ENCODE measurements at regions not wholly inside any gene's neighbourhood (a gene's known extent, or its start where the extent isn't known, plus 50 kb on each side); places are given as distances from the start of the nearest gene placed in this dataset.

DNA sequence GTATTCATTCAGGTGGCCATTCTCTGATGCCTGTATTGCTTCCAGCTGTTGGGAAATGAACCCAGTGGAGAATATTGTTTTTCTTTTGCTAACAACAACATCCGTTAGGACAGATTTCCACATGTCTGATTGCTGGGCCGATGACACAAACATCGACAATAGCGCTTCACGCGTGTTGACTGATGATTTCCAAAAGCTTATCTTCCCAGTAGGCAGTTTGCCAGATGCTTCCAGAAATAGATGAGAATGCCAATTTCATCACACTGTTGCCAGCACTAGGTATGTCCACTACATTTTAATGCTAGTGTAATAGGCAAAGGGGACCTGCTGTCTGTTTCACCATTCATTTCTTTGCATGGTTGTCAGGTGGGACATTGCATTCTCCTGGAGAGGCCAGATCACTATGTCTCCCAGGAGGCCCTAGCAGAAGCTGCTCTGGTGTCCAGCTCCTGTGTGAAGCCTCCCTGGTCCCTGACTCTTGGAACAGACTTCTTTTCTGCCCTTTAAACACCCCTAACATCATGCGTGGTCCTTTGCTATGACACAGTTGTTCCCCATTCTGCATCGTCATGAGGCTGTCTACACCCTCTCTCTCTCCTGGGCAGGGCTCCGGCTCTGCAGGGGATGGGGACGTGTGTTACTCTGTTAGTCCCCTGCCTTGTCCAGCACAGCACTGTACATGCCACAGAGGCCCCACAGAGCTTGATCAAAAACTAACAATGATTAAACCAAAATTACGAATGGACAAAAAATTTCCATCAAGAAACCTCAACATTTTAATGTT is 181.6 kb downstream of the CDH26 start:
- H3K9me3 ChIP-seq (ENCODE audit: control insufficient read depth, insufficient read depth, low read depth, low read length): no peaks in the 10 kb centered on the region
- CTCF ChIA-PET: no interaction called here
- H3K4me1 ChIP-seq (ENCODE audit: control insufficient read depth, insufficient read depth, low read length): peaks cover 17% of the 10 kb centered on the region
- no peak overlapping the region for H3K4me3 ChIP-seq (ENCODE audit: low read depth, low read length)
- no peak overlapping the region for H3K27ac ChIP-seq (ENCODE audit: extremely low read depth, low read depth, low read length)
- POLR2A ChIA-PET: no interaction called here
- no peaks in the 10 kb centered on the region for H3K36me3 ChIP-seq (ENCODE audit: control insufficient read depth in 2 of 2, insufficient read depth in 1 of 2, low read length in 2 of 2)
- TF ChIP-seq KLF9 (tag by site-specific recombination; IDR thresholded peaks at IDR 0.05; ENCODE audit: low read depth): no peak
- TF ChIP-seq GLIS1 (tag by site-specific recombination; IDR thresholded peaks at IDR 0.05): peak; percentile 48

DNA sequence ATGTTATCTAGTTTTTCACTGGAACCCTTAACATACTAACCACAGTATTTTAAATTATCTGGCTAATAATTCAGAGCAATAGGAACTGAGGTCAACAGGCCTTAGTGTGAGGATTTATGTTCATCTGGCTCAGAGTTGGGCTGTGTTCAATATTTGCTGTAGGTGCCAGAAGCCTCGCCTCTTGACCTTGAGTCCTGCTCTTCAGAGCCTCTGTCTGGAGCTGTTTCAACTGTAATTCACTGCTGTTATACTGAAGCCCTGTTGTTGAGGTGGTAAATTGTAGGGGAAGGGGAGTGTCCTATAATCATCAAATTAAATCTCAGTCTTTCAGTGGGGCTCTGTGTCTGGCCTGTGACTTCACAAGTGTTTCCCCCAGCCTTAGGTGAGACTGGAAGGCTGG is 184.4 kb downstream of the CDH26 start:
- ChIA-PET CTCF (no interaction called here), POLR2A (no interaction called here)
- Histone ChIP-seq H3K4me1 (ENCODE audit: control insufficient read depth, insufficient read depth, low read length) (peaks cover 17% of the 10 kb centered on the region), H3K27ac (ENCODE audit: extremely low read depth, low read depth, low read length) (no peak overlapping the region), H3K4me3 (ENCODE audit: low read depth, low read length) (no peak overlapping the region), H3K36me3 (ENCODE audit: control insufficient read depth in 2 of 2, insufficient read depth in 1 of 2, low read length in 2 of 2) (no peaks in the 10 kb centered on the region), H3K9me3 (ENCODE audit: control insufficient read depth, insufficient read depth, low read depth, low read length) (no peaks in the 10 kb centered on the region)
- no peak for TF ChIP-seq ZNF23 (tag by site-specific recombination; IDR thresholded peaks at IDR 0.05; ENCODE audit: borderline replicate concordance)
- no peak for TF ChIP-seq ZNF354C (tag by site-specific recombination; IDR thresholded peaks at IDR 0.05; ENCODE audit: borderline replicate concordance, low read depth)
- TF ChIP-seq ZNF292 (tag by site-specific recombination; IDR thresholded peaks at IDR 0.05; ENCODE audit: borderline replicate concordance, low read depth): no peak
- TF ChIP-seq ZNF544 (tag by site-specific recombination; IDR thresholded peaks at IDR 0.05): no peak
- TF ChIP-seq, protein P1, sequence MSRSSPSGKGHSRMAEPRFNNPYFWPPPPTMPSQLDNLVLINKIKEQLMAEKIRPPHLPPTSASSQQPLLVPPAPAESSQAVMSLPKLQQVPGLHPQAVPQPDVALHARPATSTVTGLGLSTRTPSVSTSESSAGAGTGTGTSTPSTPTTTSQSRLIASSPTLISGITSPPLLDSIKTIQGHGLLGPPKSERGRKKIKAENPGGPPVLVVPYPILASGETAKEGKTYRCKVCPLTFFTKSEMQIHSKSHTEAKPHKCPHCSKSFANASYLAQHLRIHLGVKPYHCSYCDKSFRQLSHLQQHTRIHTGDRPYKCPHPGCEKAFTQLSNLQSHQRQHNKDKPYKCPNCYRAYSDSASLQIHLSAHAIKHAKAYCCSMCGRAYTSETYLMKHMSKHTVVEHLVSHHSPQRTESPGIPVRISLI (tag by site-specific recombination; IDR thresholded peaks at IDR 0.05): no peak
- TF ChIP-seq ZNF48 (tag by site-specific recombination; IDR thresholded peaks at IDR 0.05): no peak
- TF ChIP-seq ZNF146 (tag by site-specific recombination; IDR thresholded peaks at IDR 0.05): no peak
- no peak for TF ChIP-seq ZNF37A (tag by site-specific recombination; IDR thresholded peaks at IDR 0.05)
- no peak for TF ChIP-seq ZNF24 (tag by site-specific recombination; IDR thresholded peaks at IDR 0.05)
- no peak for TF ChIP-seq ZNF621 (tag by site-specific recombination; IDR thresholded peaks at IDR 0.05)
- no peak for TF ChIP-seq ZNF626 (tag by site-specific recombination; IDR thresholded peaks at IDR 0.05)
- TF ChIP-seq, protein P2, sequence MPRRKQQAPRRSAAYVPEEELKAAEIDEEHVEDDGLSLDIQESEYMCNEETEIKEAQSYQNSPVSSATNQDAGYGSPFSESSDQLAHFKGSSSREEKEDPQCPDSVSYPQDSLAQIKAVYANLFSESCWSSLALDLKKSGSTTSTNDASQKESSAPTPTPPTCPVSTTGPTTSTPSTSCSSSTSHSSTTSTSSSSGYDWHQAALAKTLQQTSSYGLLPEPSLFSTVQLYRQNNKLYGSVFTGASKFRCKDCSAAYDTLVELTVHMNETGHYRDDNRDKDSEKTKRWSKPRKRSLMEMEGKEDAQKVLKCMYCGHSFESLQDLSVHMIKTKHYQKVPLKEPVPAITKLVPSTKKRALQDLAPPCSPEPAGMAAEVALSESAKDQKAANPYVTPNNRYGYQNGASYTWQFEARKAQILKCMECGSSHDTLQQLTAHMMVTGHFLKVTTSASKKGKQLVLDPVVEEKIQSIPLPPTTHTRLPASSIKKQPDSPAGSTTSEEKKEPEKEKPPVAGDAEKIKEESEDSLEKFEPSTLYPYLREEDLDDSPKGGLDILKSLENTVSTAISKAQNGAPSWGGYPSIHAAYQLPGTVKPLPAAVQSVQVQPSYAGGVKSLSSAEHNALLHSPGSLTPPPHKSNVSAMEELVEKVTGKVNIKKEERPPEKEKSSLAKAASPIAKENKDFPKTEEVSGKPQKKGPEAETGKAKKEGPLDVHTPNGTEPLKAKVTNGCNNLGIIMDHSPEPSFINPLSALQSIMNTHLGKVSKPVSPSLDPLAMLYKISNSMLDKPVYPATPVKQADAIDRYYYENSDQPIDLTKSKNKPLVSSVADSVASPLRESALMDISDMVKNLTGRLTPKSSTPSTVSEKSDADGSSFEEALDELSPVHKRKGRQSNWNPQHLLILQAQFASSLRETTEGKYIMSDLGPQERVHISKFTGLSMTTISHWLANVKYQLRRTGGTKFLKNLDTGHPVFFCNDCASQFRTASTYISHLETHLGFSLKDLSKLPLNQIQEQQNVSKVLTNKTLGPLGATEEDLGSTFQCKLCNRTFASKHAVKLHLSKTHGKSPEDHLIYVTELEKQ (tag by site-specific recombination; IDR thresholded peaks at IDR 0.05; ENCODE audit: borderline replicate concordance): no peak
- TF ChIP-seq ZNF837 (tag by site-specific recombination; IDR thresholded peaks at IDR 0.05): no peak

DNA sequence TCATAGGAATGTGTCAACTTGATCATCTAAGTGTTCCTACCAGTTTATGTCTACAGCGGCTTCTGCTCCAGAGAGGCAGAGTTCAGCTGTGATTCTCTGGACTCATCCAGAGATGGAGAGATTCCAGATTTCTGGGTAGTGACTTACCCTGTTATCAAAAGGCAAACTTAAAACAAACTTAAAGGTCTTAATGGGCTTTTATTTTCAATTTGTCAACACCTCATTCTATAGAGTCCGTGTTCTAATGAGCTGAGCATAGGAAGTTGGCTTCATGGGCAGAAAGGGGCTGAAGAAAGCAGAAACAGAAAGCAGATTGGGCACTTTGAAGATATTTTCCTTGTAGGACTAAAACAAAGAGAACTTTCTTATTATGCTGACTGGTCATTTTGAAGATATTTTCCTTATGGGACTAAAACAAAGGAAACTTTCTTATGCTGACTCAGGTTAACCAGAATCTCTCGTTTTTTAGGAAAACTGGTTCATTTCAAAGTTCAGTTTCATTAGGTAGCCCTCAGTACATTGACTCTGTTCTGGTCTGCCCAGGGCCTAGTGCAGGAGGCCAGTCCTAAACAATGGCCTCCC is 185.1 kb downstream of the CDH26 start:
- ChIA-PET POLR2A (no interaction called here), CTCF (no interaction called here)
- no peak overlapping the region for H3K4me3 ChIP-seq (ENCODE audit: low read depth, low read length)
- H3K36me3 ChIP-seq (ENCODE audit: control insufficient read depth in 2 of 2, insufficient read depth in 1 of 2, low read length in 2 of 2): no peaks in the 10 kb centered on the region
- H3K27ac ChIP-seq (ENCODE audit: extremely low read depth, low read depth, low read length): no peak overlapping the region
- H3K9me3 ChIP-seq (ENCODE audit: control insufficient read depth, insufficient read depth, low read depth, low read length): no peaks in the 10 kb centered on the region
- peaks cover 17% of the 10 kb centered on the region for H3K4me1 ChIP-seq (ENCODE audit: control insufficient read depth, insufficient read depth, low read length)
- TF ChIP-seq SETDB1 (IDR thresholded peaks at IDR 0.05; ENCODE audit: insufficient read length, low read length): no peak
- no peak for TF ChIP-seq BCL11A (tag by site-specific recombination; IDR thresholded peaks at IDR 0.05; ENCODE audit: low read depth)
- no peak for TF ChIP-seq ZNF354C (tag by site-specific recombination; IDR thresholded peaks at IDR 0.05; ENCODE audit: borderline replicate concordance, low read depth)
- TF ChIP-seq ZNF211 (tag by site-specific recombination; IDR thresholded peaks at IDR 0.05; ENCODE audit: low read depth): no peak
- no peak for TF ChIP-seq HOXC10 (CRISPR knock-in tag; IDR thresholded peaks at IDR 0.05)
- no peak for TF ChIP-seq ZNF133 (tag by site-specific recombination; IDR thresholded peaks at IDR 0.05)
- TF ChIP-seq, protein P3, sequence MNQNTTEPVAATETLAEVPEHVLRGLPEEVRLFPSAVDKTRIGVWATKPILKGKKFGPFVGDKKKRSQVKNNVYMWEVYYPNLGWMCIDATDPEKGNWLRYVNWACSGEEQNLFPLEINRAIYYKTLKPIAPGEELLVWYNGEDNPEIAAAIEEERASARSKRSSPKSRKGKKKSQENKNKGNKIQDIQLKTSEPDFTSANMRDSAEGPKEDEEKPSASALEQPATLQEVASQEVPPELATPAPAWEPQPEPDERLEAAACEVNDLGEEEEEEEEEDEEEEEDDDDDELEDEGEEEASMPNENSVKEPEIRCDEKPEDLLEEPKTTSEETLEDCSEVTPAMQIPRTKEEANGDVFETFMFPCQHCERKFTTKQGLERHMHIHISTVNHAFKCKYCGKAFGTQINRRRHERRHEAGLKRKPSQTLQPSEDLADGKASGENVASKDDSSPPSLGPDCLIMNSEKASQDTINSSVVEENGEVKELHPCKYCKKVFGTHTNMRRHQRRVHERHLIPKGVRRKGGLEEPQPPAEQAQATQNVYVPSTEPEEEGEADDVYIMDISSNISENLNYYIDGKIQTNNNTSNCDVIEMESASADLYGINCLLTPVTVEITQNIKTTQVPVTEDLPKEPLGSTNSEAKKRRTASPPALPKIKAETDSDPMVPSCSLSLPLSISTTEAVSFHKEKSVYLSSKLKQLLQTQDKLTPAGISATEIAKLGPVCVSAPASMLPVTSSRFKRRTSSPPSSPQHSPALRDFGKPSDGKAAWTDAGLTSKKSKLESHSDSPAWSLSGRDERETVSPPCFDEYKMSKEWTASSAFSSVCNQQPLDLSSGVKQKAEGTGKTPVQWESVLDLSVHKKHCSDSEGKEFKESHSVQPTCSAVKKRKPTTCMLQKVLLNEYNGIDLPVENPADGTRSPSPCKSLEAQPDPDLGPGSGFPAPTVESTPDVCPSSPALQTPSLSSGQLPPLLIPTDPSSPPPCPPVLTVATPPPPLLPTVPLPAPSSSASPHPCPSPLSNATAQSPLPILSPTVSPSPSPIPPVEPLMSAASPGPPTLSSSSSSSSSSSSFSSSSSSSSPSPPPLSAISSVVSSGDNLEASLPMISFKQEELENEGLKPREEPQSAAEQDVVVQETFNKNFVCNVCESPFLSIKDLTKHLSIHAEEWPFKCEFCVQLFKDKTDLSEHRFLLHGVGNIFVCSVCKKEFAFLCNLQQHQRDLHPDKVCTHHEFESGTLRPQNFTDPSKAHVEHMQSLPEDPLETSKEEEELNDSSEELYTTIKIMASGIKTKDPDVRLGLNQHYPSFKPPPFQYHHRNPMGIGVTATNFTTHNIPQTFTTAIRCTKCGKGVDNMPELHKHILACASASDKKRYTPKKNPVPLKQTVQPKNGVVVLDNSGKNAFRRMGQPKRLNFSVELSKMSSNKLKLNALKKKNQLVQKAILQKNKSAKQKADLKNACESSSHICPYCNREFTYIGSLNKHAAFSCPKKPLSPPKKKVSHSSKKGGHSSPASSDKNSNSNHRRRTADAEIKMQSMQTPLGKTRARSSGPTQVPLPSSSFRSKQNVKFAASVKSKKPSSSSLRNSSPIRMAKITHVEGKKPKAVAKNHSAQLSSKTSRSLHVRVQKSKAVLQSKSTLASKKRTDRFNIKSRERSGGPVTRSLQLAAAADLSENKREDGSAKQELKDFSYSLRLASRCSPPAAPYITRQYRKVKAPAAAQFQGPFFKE (tag by site-specific recombination; IDR thresholded peaks at IDR 0.05; ENCODE audit: borderline replicate concordance): no peak

All from HEK293 (cell line).